SK-N-SH (cell line): ENCODE measurements at regions not wholly inside any gene's neighbourhood (a gene's known extent, or its start where the extent isn't known, plus 50 kb on each side); places are given as distances from the start of the nearest gene placed in this dataset.

Experiments used
- CTCF ChIA-PET: fragments of 300-600, 350-600 bp; formaldehyde crosslinking; extraction: SDS; loops from one replicate; lab custom pipeline; 2021; lab: Yijun Ruan, JAX
- POLR2A ChIA-PET: fragments of 350-600 bp; sonication (Branson Sonifier 250); formaldehyde crosslinking; extraction: SDS; loops from one replicate; lab custom pipeline; 2020; ENCODE audit warnings: antibody characterized with exemption, inconsistent platforms; lab: Yijun Ruan, JAX
- DNase-seq: peaks from one replicate; pipeline ENCODE4 v3.0.0; 2012
- H2AFZ ChIP-seq: fragments of 200-600 bp; sonication (generic); 2 replicates; pipeline ENCODE4 v1.8.1; 2016; ENCODE audit warnings: antibody characterized with exemption, mild to moderate bottlenecking, low read depth
- H3F3A ChIP-seq: fragments of 200-600 bp; sonication (generic); replicated peaks from 2 replicates; pipeline ENCODE3; 2016; ENCODE audit warnings: antibody characterized with exemption, mild to moderate bottlenecking; ENCODE audit not compliant: insufficient read depth
- H3K27ac ChIP-seq, 2 experiments: fragments of 200-500 bp in 1 of 2; fragments of 200-600 bp in 1 of 2; sonication (Bioruptor generic) in 1 of 2; sonication (generic), shearing (Covaris generic) in 1 of 2; 2 replicates each; pipeline versions ENCODE4 v1.5.1 to v1.6.1; 2014 to 2016; ENCODE audit warnings: low read depth in 2 of 2, inconsistent platforms in 1 of 2, low read length in 1 of 2, mild to moderate bottlenecking in 1 of 2, mixed read lengths in 1 of 2
- H3K27me3 ChIP-seq: fragments of 200-600 bp; sonication (generic), shearing (Covaris generic); 2 replicates; pipeline ENCODE4 v1.6.1; 2016; ENCODE audit warnings: mixed run types; ENCODE audit not compliant: insufficient read depth
- H3K36me3 ChIP-seq, 2 experiments: fragments of 200-500 bp in 1 of 2; fragments of 200-600 bp in 1 of 2; sonication (Bioruptor generic) in 1 of 2; sonication (generic) in 1 of 2; replicated peaks in 1 of 2; 2 replicates each; pipeline versions ENCODE3 to v1.5.1; 2014 to 2016; ENCODE audit warnings: low read length in 1 of 2, mild to moderate bottlenecking in 1 of 2; ENCODE audit not compliant: insufficient read depth in 2 of 2, control insufficient read depth in 1 of 2
- H3K4me1 ChIP-seq, 2 experiments: fragments of 200-500 bp in 1 of 2; fragments of 200-600 bp in 1 of 2; sonication (Bioruptor generic) in 1 of 2; sonication (generic), shearing (Covaris generic) in 1 of 2; 2 replicates each; pipeline versions ENCODE4 v1.5.1 to v1.6.1; 2014 to 2016; ENCODE audit warnings: low read depth in 1 of 2, low read length in 1 of 2, mixed run types in 1 of 2; ENCODE audit not compliant: insufficient read depth in 2 of 2, control insufficient read depth in 1 of 2
- H3K4me2 ChIP-seq: fragments of 200-600 bp; sonication (generic), shearing (Covaris generic); 2 replicates; pipeline ENCODE4 v1.6.1; 2017; ENCODE audit warnings: mixed run types
- H3K4me3 ChIP-seq, 2 experiments: fragments of 200-500 bp in 1 of 2; fragments of 200-600 bp in 1 of 2; sonication (Bioruptor generic) in 1 of 2; sonication (generic), shearing (Covaris generic) in 1 of 2; 2 replicates each; pipeline versions ENCODE4 v1.5.1 to v1.8.1; 2014 to 2016; ENCODE audit warnings: low read depth in 2 of 2, inconsistent platforms in 1 of 2, low read length in 1 of 2, mild to moderate bottlenecking in 1 of 2, mixed read lengths in 1 of 2, moderate library complexity in 1 of 2
- H3K79me2 ChIP-seq: fragments of 200-600 bp; sonication (generic); 2 replicates; pipeline ENCODE4 v1.8.1; 2017; ENCODE audit warnings: mild to moderate bottlenecking; ENCODE audit not compliant: insufficient read depth
- H3K9ac ChIP-seq: fragments of 200-600 bp; sonication (generic); 2 replicates; pipeline ENCODE4 v1.6.1; 2017; ENCODE audit warnings: mixed run types
- H3K9me2 ChIP-seq: fragments of 200-600 bp; sonication (generic); 2 replicates; pipeline ENCODE4 v1.6.1; 2017; ENCODE audit warnings: mixed run types
- H3K9me3 ChIP-seq: fragments of 200-600 bp; sonication (generic); 2 replicates; pipeline ENCODE4 v1.6.1; 2017; ENCODE audit warnings: mixed run types, mild to moderate bottlenecking, moderate library complexity
- H4K20me1 ChIP-seq: fragments of 200-600 bp; sonication (generic); 2 replicates; pipeline ENCODE4 v1.6.1; 2017; ENCODE audit warnings: mild to moderate bottlenecking, mixed run types; ENCODE audit not compliant: insufficient read depth
- ELF1 ChIP-seq: IDR thresholded peaks from 2 replicates; pipeline ENCODE4 v1.4.0; 2012
- EP300 ChIP-seq, 2 experiments: IDR thresholded peaks; 2 replicates each; pipeline versions ENCODE4 v1.4.0 to v1.6.1; 2012; ENCODE audit warnings: borderline replicate concordance in 1 of 2, low read depth in 1 of 2, low read length in 1 of 2
- EZH2phosphoT487 ChIP-seq: fragments of 200-600 bp; sonication (generic); IDR thresholded peaks from 2 replicates; pipeline ENCODE4 v1.6.1; 2017; ENCODE audit warnings: low read depth, mixed run types, mild to moderate bottlenecking, antibody characterized with exemption, moderate library complexity, borderline replicate concordance
- FOSL2 ChIP-seq: IDR thresholded peaks from 2 replicates; pipeline ENCODE4 v1.4.0; 2012; ENCODE audit warnings: low read depth, mild to moderate bottlenecking, moderate library complexity, borderline replicate concordance
- FOXJ3 ChIP-seq: sonication (generic); formaldehyde crosslinking; IDR thresholded peaks from 2 replicates; pipeline ENCODE4 v1.5.1; 2020; ENCODE audit warnings: mild to moderate bottlenecking, missing genetic modification reagents
- FOXM1 ChIP-seq: IDR thresholded peaks from 2 replicates; pipeline ENCODE4 v1.4.0; 2012; ENCODE audit warnings: low read depth, mild to moderate bottlenecking
- GABPA ChIP-seq: IDR thresholded peaks from 2 replicates; pipeline ENCODE4 v1.4.0; 2012; ENCODE audit warnings: low read depth, mild to moderate bottlenecking
- IRF3 ChIP-seq: fragments of 150-350 bp; IDR thresholded peaks from 2 replicates; pipeline ENCODE4 v1.6.1; 2016; ENCODE audit warnings: mild to moderate bottlenecking, low read depth, low read length
- JUND ChIP-seq: IDR thresholded peaks from 2 replicates; pipeline ENCODE4 v1.4.0; 2012
- MEF2A ChIP-seq: IDR thresholded peaks from 2 replicates; pipeline ENCODE4 v1.4.0; 2012; ENCODE audit warnings: low read depth, borderline replicate concordance
- NFIC ChIP-seq: IDR thresholded peaks from 2 replicates; pipeline ENCODE4 v1.4.0; 2012; ENCODE audit warnings: borderline replicate concordance
- NRF1 ChIP-seq: IDR thresholded peaks from 2 replicates; pipeline ENCODE4 v1.6.1; 2012; ENCODE audit warnings: low read depth, mild to moderate bottlenecking, low read length
- RAD21 ChIP-seq: IDR thresholded peaks from 2 replicates; pipeline ENCODE4 v1.6.1; 2012; ENCODE audit warnings: mild to moderate bottlenecking, low read length
- TAF1 ChIP-seq: IDR thresholded peaks from 2 replicates; pipeline ENCODE4 v1.6.1; 2012; ENCODE audit warnings: low read depth, mild to moderate bottlenecking, low read length, moderate library complexity, borderline replicate concordance
- TEAD4 ChIP-seq: IDR thresholded peaks from 2 replicates; pipeline ENCODE4 v1.4.0; 2012; ENCODE audit warnings: mild to moderate bottlenecking, borderline replicate concordance; ENCODE audit not compliant: insufficient read depth
- YY1 ChIP-seq: IDR thresholded peaks from 2 replicates; pipeline ENCODE4 v1.4.0; 2012; ENCODE audit warnings: low read depth, mild to moderate bottlenecking
- WGBS: methylation state at CpG from one replicate; pipeline ENCODE4 v1.1.6; 2017; ENCODE audit warnings: low lambda C conversion rate; 5-methylcytosine and 5-hydroxymethylcytosine counted together
- TF ChIP-seq, protein P1 (sequence below): IDR thresholded peaks from 2 replicates; pipeline ENCODE4; 2012
- TF ChIP-seq, protein P2 (sequence below): IDR thresholded peaks from 2 replicates; pipeline ENCODE4 v1.4.0; 2012; ENCODE audit warnings: low read depth, borderline replicate concordance

DNA sequence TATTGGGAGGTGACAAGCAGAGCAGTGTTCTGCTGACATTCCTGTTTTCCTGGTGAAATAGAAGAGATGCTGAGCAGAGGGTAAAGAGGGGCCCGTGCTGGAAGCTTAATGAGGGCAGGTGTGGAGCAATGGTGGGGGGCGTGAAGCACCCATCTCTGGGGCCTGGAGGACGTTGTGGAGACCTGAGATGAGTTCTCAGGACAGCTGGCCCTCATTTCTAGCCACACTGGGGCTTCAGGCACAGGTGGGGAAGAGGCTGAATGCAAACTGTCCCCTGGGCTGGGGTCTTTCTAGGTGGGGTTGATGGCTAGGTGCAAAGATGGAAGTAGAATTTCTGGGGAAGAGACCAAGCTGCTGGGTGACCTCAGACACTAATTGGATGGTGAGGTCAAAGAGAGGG lies 274.2 kb upstream of the TCERG1L start:
- TF ChIP-seq TEAD4 (no peak), TAF1 (no peak), FOXM1 (no peak), ELF1 (no peak), EP300 (IDR thresholded peaks at IDR 0.05; ENCODE audit: borderline replicate concordance in 1 of 2, low read depth in 1 of 2, low read length in 1 of 2) (no peak), FOSL2 (no peak), IRF3 (no peak), NFIC (no peak), NRF1 (no peak), JUND (no peak), GABPA (no peak), EZH2phosphoT487 (no peak), RAD21 (no peak), FOXJ3 (no peak), MEF2A (no peak), YY1 (no peak)
- TF ChIP-seq, protein P1, sequence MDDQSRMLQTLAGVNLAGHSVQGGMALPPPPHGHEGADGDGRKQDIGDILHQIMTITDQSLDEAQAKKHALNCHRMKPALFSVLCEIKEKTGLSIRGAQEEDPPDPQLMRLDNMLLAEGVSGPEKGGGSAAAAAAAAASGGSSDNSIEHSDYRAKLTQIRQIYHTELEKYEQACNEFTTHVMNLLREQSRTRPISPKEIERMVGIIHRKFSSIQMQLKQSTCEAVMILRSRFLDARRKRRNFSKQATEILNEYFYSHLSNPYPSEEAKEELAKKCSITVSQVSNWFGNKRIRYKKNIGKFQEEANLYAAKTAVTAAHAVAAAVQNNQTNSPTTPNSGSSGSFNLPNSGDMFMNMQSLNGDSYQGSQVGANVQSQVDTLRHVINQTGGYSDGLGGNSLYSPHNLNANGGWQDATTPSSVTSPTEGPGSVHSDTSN = no peak
- TF ChIP-seq, protein P2, sequence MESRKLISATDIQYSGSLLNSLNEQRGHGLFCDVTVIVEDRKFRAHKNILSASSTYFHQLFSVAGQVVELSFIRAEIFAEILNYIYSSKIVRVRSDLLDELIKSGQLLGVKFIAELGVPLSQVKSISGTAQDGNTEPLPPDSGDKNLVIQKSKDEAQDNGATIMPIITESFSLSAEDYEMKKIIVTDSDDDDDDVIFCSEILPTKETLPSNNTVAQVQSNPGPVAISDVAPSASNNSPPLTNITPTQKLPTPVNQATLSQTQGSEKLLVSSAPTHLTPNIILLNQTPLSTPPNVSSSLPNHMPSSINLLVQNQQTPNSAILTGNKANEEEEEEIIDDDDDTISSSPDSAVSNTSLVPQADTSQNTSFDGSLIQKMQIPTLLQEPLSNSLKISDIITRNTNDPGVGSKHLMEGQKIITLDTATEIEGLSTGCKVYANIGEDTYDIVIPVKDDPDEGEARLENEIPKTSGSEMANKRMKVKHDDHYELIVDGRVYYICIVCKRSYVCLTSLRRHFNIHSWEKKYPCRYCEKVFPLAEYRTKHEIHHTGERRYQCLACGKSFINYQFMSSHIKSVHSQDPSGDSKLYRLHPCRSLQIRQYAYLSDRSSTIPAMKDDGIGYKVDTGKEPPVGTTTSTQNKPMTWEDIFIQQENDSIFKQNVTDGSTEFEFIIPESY = no peak
- TF ChIP-seq, all 33 proteins: peak for 0
- ChIA-PET CTCF (no interaction called here), POLR2A (no interaction called here)
- Histone ChIP-seq H4K20me1 (no peaks in the 10 kb centered on the region), H3K9me2 (no peaks in the 10 kb centered on the region), H3K4me2 (no peak overlapping the region), H3K27me3 (no peaks in the 10 kb centered on the region), H3K79me2 (no peaks in the 10 kb centered on the region), H3K9me3 (no peaks in the 10 kb centered on the region), H3F3A (no peaks in the 10 kb centered on the region), H2AFZ (no peak overlapping the region), H3K4me3 (no peak overlapping the region), H3K4me1 (no peaks in the 10 kb centered on the region), H3K9ac (no peak overlapping the region), H3K27ac (no peak overlapping the region), H3K36me3 (no peaks in the 10 kb centered on the region)
- WGBS = 13% methylated on average over 3 of the region's 3 CpGs
- DNase-seq = no peak
